ENCODE measurements at regions not wholly inside any gene's neighbourhood (a gene's known extent, or its start where the extent isn't known, plus 50 kb on each side); places are given as distances from the start of the nearest gene placed in this dataset.

- TF ChIP-seq CTCF (IDR thresholded peaks at IDR 0.05), result no peak
- TF ChIP-seq EZH2 (IDR thresholded peaks at IDR 0.05; ENCODE audit: borderline replicate concordance, insufficient read depth, low read depth, low read length, poor library complexity, severe bottlenecking), result no peak
Measured at GRCh38 chr15:46383978-46384377, 749.1 kb downstream of the SQOR start.

All from B cell (primary cell).